Endodermal cell (in vitro differentiated cells): ENCODE measurements at regions not wholly inside any gene's neighbourhood (a gene's known extent, or its start where the extent isn't known, plus 50 kb on each side); places are given as distances from the start of the nearest gene placed in this dataset.

Experiments used
- DNase-seq: peaks from one replicate; pipeline ENCODE4 v3.0.0-alpha.2; 2017
- H3K27ac ChIP-seq: 2 replicates; pipeline ENCODE4 v1.5.1; 2013; ENCODE audit warnings: mild to moderate bottlenecking, low read depth, low read length, moderate library complexity
- H3K27me3 ChIP-seq: 2 replicates; pipeline ENCODE4 v1.6.1; 2013; ENCODE audit warnings: mild to moderate bottlenecking, low read length, moderate library complexity; ENCODE audit not compliant: insufficient read depth, control insufficient read depth, poor library complexity, severe bottlenecking
- H3K36me3 ChIP-seq: 2 replicates; pipeline ENCODE4 v1.7.0; 2013; ENCODE audit warnings: mild to moderate bottlenecking, low read length, moderate library complexity; ENCODE audit not compliant: control insufficient read depth, insufficient read depth
- H3K4me1 ChIP-seq: one replicate; pipeline ENCODE4 v1.7.0; 2013; ENCODE audit warnings: low read length; ENCODE audit not compliant: control insufficient read depth, insufficient read depth
- H3K4me3 ChIP-seq: 2 replicates; pipeline ENCODE4 v1.5.1; 2013; ENCODE audit warnings: mild to moderate bottlenecking, low read length, moderate library complexity
- H3K9ac ChIP-seq: 2 replicates; pipeline ENCODE4 v1.6.1; 2013; ENCODE audit warnings: mild to moderate bottlenecking, low read length, moderate library complexity; ENCODE audit not compliant: poor library complexity, severe bottlenecking; ENCODE audit errors: extremely low read depth
- H3K9me3 ChIP-seq: 2 replicates; pipeline ENCODE4 v1.6.1; 2013; ENCODE audit warnings: mild to moderate bottlenecking, low read length, moderate library complexity; ENCODE audit not compliant: control insufficient read depth
- H3K27ac Mint-ChIP-seq: 2 replicates; pipeline ENCODE4 v1.8.0; 2020; ENCODE audit warnings: mixed read lengths
- H3K27me3 Mint-ChIP-seq: 2 replicates; pipeline ENCODE4 v1.8.0; 2021; ENCODE audit warnings: mild to moderate bottlenecking, mixed read lengths; ENCODE audit not compliant: insufficient read depth
- H3K36me3 Mint-ChIP-seq: 2 replicates; pipeline ENCODE4 v1.8.0; 2020; ENCODE audit warnings: low read depth, mixed read lengths
- H3K4me1 Mint-ChIP-seq: 2 replicates; pipeline ENCODE4 v1.8.0; 2020; ENCODE audit warnings: mixed read lengths
- H3K4me3 Mint-ChIP-seq: 2 replicates; pipeline ENCODE4 v1.8.0; 2020; ENCODE audit warnings: mild to moderate bottlenecking, moderate library complexity, mixed read lengths
- H3K9me3 Mint-ChIP-seq: 2 replicates; pipeline ENCODE4 v1.8.0; 2020; ENCODE audit warnings: mild to moderate bottlenecking, mixed read lengths
- WGBS, 2 experiments: methylation state at CpG; one replicate each; pipeline versions ENCODE4 v1.1.5 to v1.1.7; 2013; ENCODE audit warnings: missing lambda C conversion rate in 2 of 2, mixed read lengths in 1 of 2; ENCODE audit not compliant: insufficient coverage in 1 of 2, insufficient read length in 1 of 2; 5-methylcytosine and 5-hydroxymethylcytosine counted together
- TF ChIP-seq, protein P1 (sequence below): fragments of 200-600 bp; sonication (generic); conservative IDR thresholded peaks from 2 replicates; pipeline ENCODE4 v1.5.0; 2021; ENCODE audit warnings: antibody characterized with exemption, mild to moderate bottlenecking

DNA sequence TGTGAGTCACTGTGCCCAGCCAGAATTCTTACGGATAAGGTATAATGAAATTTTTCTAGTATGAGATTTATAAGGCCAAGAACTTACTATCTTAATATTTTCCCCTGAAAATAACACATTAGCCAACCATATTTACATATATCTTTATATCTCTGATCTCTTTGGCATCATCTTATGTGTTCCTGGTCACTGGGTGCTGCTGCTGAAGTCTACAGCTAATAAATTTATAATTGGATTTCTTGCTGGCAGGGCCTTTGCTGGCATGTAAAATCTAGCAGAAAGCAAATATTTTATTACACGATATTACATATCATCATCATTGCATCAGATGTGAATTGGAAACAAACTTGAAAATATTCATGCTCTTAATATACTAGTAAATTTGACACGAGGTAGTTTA is 590.7 kb downstream of the ANXA1 start:
- no peaks in the 10 kb centered on the region for H3K27me3 ChIP-seq
- Mint-ChIP-seq H3K27me3 (no peaks in the 10 kb centered on the region), H3K27ac (no peak overlapping the region), H3K4me1 (no peaks in the 10 kb centered on the region), H3K4me3 (no peak overlapping the region), H3K36me3 (no peaks in the 10 kb centered on the region), H3K9me3 (peaks cover 6% of the 10 kb centered on the region)
- H3K9ac ChIP-seq = no peak overlapping the region
- H3K36me3 ChIP-seq = no peaks in the 10 kb centered on the region
- no peak overlapping the region for H3K27ac ChIP-seq
- TF ChIP-seq, protein P1, sequence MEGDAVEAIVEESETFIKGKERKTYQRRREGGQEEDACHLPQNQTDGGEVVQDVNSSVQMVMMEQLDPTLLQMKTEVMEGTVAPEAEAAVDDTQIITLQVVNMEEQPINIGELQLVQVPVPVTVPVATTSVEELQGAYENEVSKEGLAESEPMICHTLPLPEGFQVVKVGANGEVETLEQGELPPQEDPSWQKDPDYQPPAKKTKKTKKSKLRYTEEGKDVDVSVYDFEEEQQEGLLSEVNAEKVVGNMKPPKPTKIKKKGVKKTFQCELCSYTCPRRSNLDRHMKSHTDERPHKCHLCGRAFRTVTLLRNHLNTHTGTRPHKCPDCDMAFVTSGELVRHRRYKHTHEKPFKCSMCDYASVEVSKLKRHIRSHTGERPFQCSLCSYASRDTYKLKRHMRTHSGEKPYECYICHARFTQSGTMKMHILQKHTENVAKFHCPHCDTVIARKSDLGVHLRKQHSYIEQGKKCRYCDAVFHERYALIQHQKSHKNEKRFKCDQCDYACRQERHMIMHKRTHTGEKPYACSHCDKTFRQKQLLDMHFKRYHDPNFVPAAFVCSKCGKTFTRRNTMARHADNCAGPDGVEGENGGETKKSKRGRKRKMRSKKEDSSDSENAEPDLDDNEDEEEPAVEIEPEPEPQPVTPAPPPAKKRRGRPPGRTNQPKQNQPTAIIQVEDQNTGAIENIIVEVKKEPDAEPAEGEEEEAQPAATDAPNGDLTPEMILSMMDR = no peak
- no peaks in the 10 kb centered on the region for H3K9me3 ChIP-seq
- H3K4me3 ChIP-seq = no peak overlapping the region
- no peaks in the 10 kb centered on the region for H3K4me1 ChIP-seq
- DNase-seq = no peak
- 100% methylated on average over 1 of the region's 3 CpGs; no CpG with 5 or more reads in 1 of the 2 experiments for WGBS, 2 experiments

DNA sequence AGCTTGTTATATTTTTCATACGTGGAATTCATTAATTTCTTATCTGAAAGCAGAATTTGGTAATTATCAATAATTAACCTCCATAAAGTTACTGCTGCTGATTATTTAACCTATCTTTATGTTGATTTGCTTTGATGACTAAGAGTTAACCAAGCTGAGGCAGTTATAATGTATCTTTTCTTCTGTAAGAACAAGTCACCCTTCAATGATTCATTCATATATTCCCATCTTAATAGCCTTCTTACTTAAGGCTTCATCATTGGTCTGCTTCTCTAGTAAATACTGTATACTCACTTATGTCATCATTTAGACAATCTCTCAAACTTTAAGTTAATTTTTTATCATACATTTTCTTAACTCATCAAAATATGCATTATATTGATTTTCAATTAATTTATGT is 592.2 kb downstream of the ANXA1 start:
- Mint-ChIP-seq H3K4me1 (no peaks in the 10 kb centered on the region), H3K27me3 (no peaks in the 10 kb centered on the region), H3K27ac (no peak overlapping the region), H3K9me3 (peaks cover 6% of the 10 kb centered on the region), H3K4me3 (no peak overlapping the region), H3K36me3 (no peaks in the 10 kb centered on the region)
- Histone ChIP-seq H3K4me3 (no peak overlapping the region), H3K9ac (no peak overlapping the region), H3K36me3 (no peaks in the 10 kb centered on the region), H3K4me1 (no peaks in the 10 kb centered on the region), H3K27ac (no peak overlapping the region), H3K27me3 (no peaks in the 10 kb centered on the region), H3K9me3 (no peaks in the 10 kb centered on the region)
- DNase-seq = no peak
- TF ChIP-seq, protein P1 = no peak
- WGBS, 2 experiments = 100% methylated on average over 1 of the region's 1 CpG; no CpG with 5 or more reads in 1 of the 2 experiments

DNA sequence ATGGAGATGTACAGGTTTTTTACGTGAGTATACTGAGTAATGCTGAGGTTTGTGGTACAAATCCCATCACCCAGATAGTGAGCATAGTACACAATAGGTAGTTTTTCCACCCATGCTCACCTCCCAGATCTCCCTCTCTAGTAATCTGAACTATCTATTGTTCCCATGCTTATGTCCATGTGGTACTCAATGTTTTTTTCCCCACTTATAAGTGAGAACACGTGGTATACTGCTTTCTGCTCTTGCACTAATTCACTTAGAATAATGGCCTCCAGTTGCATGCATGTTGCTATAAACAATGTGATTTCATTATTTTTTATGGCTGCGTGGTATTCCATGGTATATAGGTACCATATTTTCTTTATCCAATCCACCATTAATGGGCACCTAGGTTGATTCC is 593.9 kb downstream of the ANXA1 start:
- TF ChIP-seq, protein P1 = no peak
- no peak overlapping the region for H3K27ac Mint-ChIP-seq
- no peaks in the 10 kb centered on the region for H3K4me1 Mint-ChIP-seq
- DNase-seq = no peak
- Histone ChIP-seq H3K9me3 (no peaks in the 10 kb centered on the region), H3K27me3 (no peaks in the 10 kb centered on the region), H3K4me1 (no peaks in the 10 kb centered on the region), H3K9ac (no peak overlapping the region), H3K4me3 (no peak overlapping the region), H3K36me3 (no peaks in the 10 kb centered on the region), H3K27ac (no peak overlapping the region)
- no peaks in the 10 kb centered on the region for H3K36me3 Mint-ChIP-seq
- 83% methylated on average over 1 of the region's 3 CpGs; no CpG with 5 or more reads in 1 of the 2 experiments for WGBS, 2 experiments
- H3K9me3 Mint-ChIP-seq = peaks cover 6% of the 10 kb centered on the region
- H3K4me3 Mint-ChIP-seq = no peak overlapping the region
- no peaks in the 10 kb centered on the region for H3K27me3 Mint-ChIP-seq
